PC-3 (cell line): ENCODE measurements at regions not wholly inside any gene's neighbourhood (a gene's known extent, or its start where the extent isn't known, plus 50 kb on each side); places are given as distances from the start of the nearest gene placed in this dataset.

Experiments
- CTCF ChIP-seq: fragments of 300-600 bp; sonication (generic); conservative IDR thresholded peaks from 2 replicates; pipeline ENCODE4 v1.5.1; 2017; ENCODE audit warnings: antibody characterized with exemption, low read depth, mild to moderate bottlenecking, low read length
- EZH2 ChIP-seq: fragments of 300-600 bp; sonication (generic); IDR thresholded peaks from one replicate; pipeline ENCODE4 v1.6.1; 2017; ENCODE audit warnings: antibody characterized with exemption, mild to moderate bottlenecking, low read length; ENCODE audit not compliant: unreplicated experiment

- no peak for TF ChIP-seq CTCF
- no peak for TF ChIP-seq EZH2
These were observed 117.9 kb upstream of the ESRRG start for GRCh38 chr1:216841165-216841564.
